K562 (cell line): ENCODE measurements at regions not wholly inside any gene's neighbourhood (a gene's known extent, or its start where the extent isn't known, plus 50 kb on each side); places are given as distances from the start of the nearest gene placed in this dataset.
A peak's percentile ranks its signal among the peaks of the same experiment; 100 is the strongest.

Experiments
- ATAC-seq: fragments of 200-7000 bp; cut with Tn5 transposase; 3 replicates; pipeline ENCODE4 v1.9.1; 2020; ENCODE audit warnings: moderate library complexity
- BruUV-seq: library from RNA; stranded (reverse); fragments of 400-500 nt; replicated peaks from 2 replicates; lab custom pipeline; 2021; lab: Mats Ljungman, UMichigan
- CTCF ChIA-PET: fragments of 300-600 bp; formaldehyde crosslinking; extraction: SDS; loops from one replicate; lab custom pipeline; 2021; ENCODE audit warnings: low intra/inter-chr PET ratio; lab: Yijun Ruan, JAX
- POLR2A ChIA-PET: fragments of 300-600, 350-650 bp; sonication (Branson Sonifier 250); formaldehyde crosslinking; extraction: SDS; loops from one replicate; lab custom pipeline; 2021; ENCODE audit warnings: antibody characterized with exemption, inconsistent platforms; lab: Yijun Ruan, JAX
- DNase-seq, 4 experiments: peaks; one replicate each; pipeline versions ENCODE4 v3.0.0 to v3.0.0-alpha.2; 2011 to 2018; ENCODE audit warnings: low spot score in 3 of 4, mixed read lengths in 3 of 4; ENCODE audit errors: extremely low read depth in 1 of 4
- FAIRE-seq: peaks from 2 replicates; lab custom pipeline; 2011; peaks lifted over from hg19 to GRCh38; lab: Jason Lieb, UNC
- H2AFZ ChIP-seq: 2 replicates; pipeline ENCODE4 v1.6.0; 2011; ENCODE audit warnings: low read depth, low read length, control low read depth, inconsistent platforms
- H3K27ac ChIP-seq: fragments of 200-600 bp; 3 replicates; pipeline ENCODE4 v1.8.0; 2011; ENCODE audit warnings: low read depth, mild to moderate bottlenecking, control low read depth, inconsistent platforms, low read length, moderate library complexity, mixed read lengths; ENCODE audit errors: extremely low read depth
- H3K27me3 ChIP-seq, 2 experiments: fragments of 300-600 bp in 1 of 2; 2 replicates in 1 of 2; 3 replicates in 1 of 2; pipeline versions ENCODE4 v1.6.0 to v1.8.0; 2011; ENCODE audit warnings: inconsistent platforms in 2 of 2, low read length in 2 of 2, mild to moderate bottlenecking in 1 of 2, mixed read lengths in 1 of 2, moderate library complexity in 1 of 2; ENCODE audit not compliant: control insufficient read depth in 2 of 2, insufficient read depth in 2 of 2
- H3K36me3 ChIP-seq: fragments of 300-600 bp; 3 replicates; pipeline ENCODE4 v1.8.0; 2011; ENCODE audit warnings: mild to moderate bottlenecking, low read length, inconsistent platforms; ENCODE audit not compliant: control insufficient read depth, insufficient read depth
- H3K4me1 ChIP-seq, 2 experiments: fragments of 200-600 bp in 1 of 2; replicated peaks in 1 of 2; 2 replicates in 1 of 2; 3 replicates in 1 of 2; pipeline versions ENCODE4 v1.5.1 to v1.8.0; 2011; ENCODE audit warnings: inconsistent platforms in 2 of 2, low read length in 2 of 2, mild to moderate bottlenecking in 1 of 2, mixed read lengths in 1 of 2, moderate library complexity in 1 of 2; ENCODE audit not compliant: control insufficient read depth in 2 of 2, insufficient read depth in 2 of 2
- H3K4me2 ChIP-seq: 2 replicates; pipeline ENCODE4 v1.6.1; 2011; ENCODE audit warnings: low read length, control low read depth, inconsistent platforms, mixed read lengths; ENCODE audit not compliant: insufficient read depth
- H3K4me3 ChIP-seq: fragments of 200-600 bp; sonication (generic), shearing (Covaris generic); 2 replicates; pipeline ENCODE4 v1.5.1; 2016; ENCODE audit warnings: control low read depth, inconsistent platforms
- H3K79me2 ChIP-seq: fragments of 200-600 bp; 3 replicates; pipeline ENCODE4 v1.8.0; 2011; ENCODE audit warnings: low read length, inconsistent platforms; ENCODE audit not compliant: control insufficient read depth, insufficient read depth
- H3K9ac ChIP-seq, 2 experiments: 2 replicates each; pipeline versions ENCODE4 v1.6.0 to v1.6.1; 2011; ENCODE audit warnings: low read depth in 2 of 2, low read length in 2 of 2, control low read depth in 1 of 2, inconsistent platforms in 1 of 2, mild to moderate bottlenecking in 1 of 2, mixed read lengths in 1 of 2; ENCODE audit not compliant: insufficient read depth in 1 of 2
- H3K9me1 ChIP-seq: one replicate; pipeline ENCODE4 v1.6.0; 2011; ENCODE audit warnings: inconsistent platforms, mild to moderate bottlenecking, low read length, moderate library complexity; ENCODE audit not compliant: control insufficient read depth, insufficient read depth
- H3K9me3 ChIP-seq: replicated peaks from 2 replicates; pipeline ENCODE4 v1.5.1; 2011; ENCODE audit warnings: low read depth, low read length, inconsistent platforms; ENCODE audit not compliant: control insufficient read depth, insufficient read depth
- H4K20me1 ChIP-seq: replicated peaks from 2 replicates; pipeline ENCODE4 v1.6.1; 2011; ENCODE audit warnings: low read length, inconsistent platforms, mixed read lengths; ENCODE audit not compliant: control insufficient read depth, insufficient read depth
- CBFA2T3 ChIP-seq: fragments of 450-650 bp; IDR thresholded peaks from 2 replicates; pipeline ENCODE4 v1.6.1; 2017
- MEIS2 ChIP-seq: fragments of 450-650 bp; IDR thresholded peaks from 2 replicates; pipeline ENCODE4 v1.6.1; 2014; ENCODE audit warnings: mild to moderate bottlenecking; ENCODE audit not compliant: partially characterized antibody
- NFE2L1 ChIP-seq: fragments of 450-650 bp; IDR thresholded peaks from 2 replicates; pipeline ENCODE4 v1.6.1; 2016; ENCODE audit warnings: missing genetic modification characterization, low read depth, mild to moderate bottlenecking, missing compliant biosample characterization, moderate library complexity, borderline replicate concordance
- PBX2 ChIP-seq, 2 experiments: IDR thresholded peaks in 1 of 2; conservative IDR thresholded peaks in 1 of 2; 2 replicates each; pipeline ENCODE4 v1.6.1; 2016; ENCODE audit warnings: low read depth in 2 of 2, mild to moderate bottlenecking in 1 of 2, missing compliant biosample characterization in 1 of 2, missing genetic modification characterization in 1 of 2, moderate library complexity in 1 of 2
- ZNF589 ChIP-seq: fragments of 200-800 bp; sonication (Bioruptor generic); IDR thresholded peaks from 2 replicates; pipeline ENCODE4 v1.6.1; 2016; ENCODE audit warnings: low read depth, missing genetic modification characterization, missing compliant biosample characterization
- whole genome bisulfite sequencing: fragments of 100-300 bp; shearing (Covaris generic); methylation state at CpG from one replicate; pipeline ENCODE4 v1.1.6; 2016; ENCODE audit warnings: low coverage, mixed read lengths; ENCODE audit not compliant: insufficient coverage; ENCODE audit errors: missing lambda C conversion rate; 5-methylcytosine and 5-hydroxymethylcytosine counted together
- in situ Hi-C: fragments of 300-500 bp; cut with MboI; formaldehyde crosslinking; loops from 4 replicates; pipeline ENCODE4 v1.15.0; 2018; ENCODE audit warnings: inconsistent platforms, mixed read lengths
- intact Hi-C: fragments of 100-400 bp; cut with micrococcal nuclease; formaldehyde crosslinking; loops from 2 replicates; pipeline ENCODE4 v1.14.2; 2022

- no peak overlapping the region for H3K9ac ChIP-seq
- ChIA-PET POLR2A (no interaction called here), CTCF (no interaction called here)
- 0 out of 2 replicates have a peak, but pooled peaks have one; percentile 6 for TF ChIP-seq CBFA2T3
- TF ChIP-seq ZNF589 (CRISPR knock-in tag), result no peak
- no peak for TF ChIP-seq NFE2L1 (tag)
- TF ChIP-seq PBX2 (CRISPR knock-in tag; IDR thresholded peaks at IDR 0.05; ENCODE audit: low read depth), result no peak
- 0 out of 2 replicates have a peak, but pooled peaks have one; percentile 33 for TF ChIP-seq PBX2 (tag; conservative IDR thresholded peaks at IDR 0.05; ENCODE audit: low read depth)
- TF ChIP-seq MEIS2, result peak; percentile 44
- H4K20me1 ChIP-seq, result no peaks in the 10 kb centered on the region
- no TSS peak for BruUV-seq
- H3K27me3 ChIP-seq, result no peaks in the 10 kb centered on the region
- 43% methylated on average over 5 of the region's 5 CpGs for WGBS
- in situ Hi-C loops (no loop called here), intact Hi-C loops (no loop called here)
- no peaks in the 10 kb centered on the region; the same call in 2 of the 3 replicates for H3K79me2 ChIP-seq
- H3K27ac ChIP-seq, result no peak overlapping the region
- no peaks in the 10 kb centered on the region for H3K9me1 ChIP-seq
- H3K4me3 ChIP-seq, result no peak overlapping the region
- FAIRE-seq (no peak), DNase-seq (no peak), ATAC-seq (no peak)
- H3K4me2 ChIP-seq, result no peak overlapping the region
- peaks cover 5% of the 10 kb centered on the region; the same call in 2 of the 3 replicates for H3K36me3 ChIP-seq
- no peak overlapping the region for H2AFZ ChIP-seq
- no peaks in the 10 kb centered on the region for H3K9me3 ChIP-seq
- H3K4me1 ChIP-seq, result peaks cover 0 to 5% of the 10 kb centered on the region in 2 experiments; a peak in 2 of 5 replicates
Observed at GRCh38 chr12:91763654-91764370, 381.8 kb downstream of the BTG1 start.
